Vagina (tissue), 2 donors: ENCODE measurements at regions not wholly inside any gene's neighbourhood (a gene's known extent, or its start where the extent isn't known, plus 50 kb on each side); places are given as distances from the start of the nearest gene placed in this dataset.

Experiments
- CTCF ChIP-seq, 3 experiments: fragments of 450-650 bp in 2 of 3; fragments of 200-600 bp in 1 of 3; sonication (generic) in 1 of 3; IDR thresholded peaks; one replicate each; pipeline ENCODE4 v1.5.1; 2017 to 2019; ENCODE audit warnings: antibody characterized with exemption in 3 of 3, mild to moderate bottlenecking in 2 of 3, moderate library complexity in 2 of 3
- POLR2A ChIP-seq, 2 donors: fragments of 450-650 bp; IDR thresholded peaks; one replicate each; pipeline ENCODE4 v1.6.1; 2017; ENCODE audit warnings: antibody characterized with exemption in 2 of 2, mild to moderate bottlenecking in 2 of 2, moderate library complexity in 2 of 2

DNA sequence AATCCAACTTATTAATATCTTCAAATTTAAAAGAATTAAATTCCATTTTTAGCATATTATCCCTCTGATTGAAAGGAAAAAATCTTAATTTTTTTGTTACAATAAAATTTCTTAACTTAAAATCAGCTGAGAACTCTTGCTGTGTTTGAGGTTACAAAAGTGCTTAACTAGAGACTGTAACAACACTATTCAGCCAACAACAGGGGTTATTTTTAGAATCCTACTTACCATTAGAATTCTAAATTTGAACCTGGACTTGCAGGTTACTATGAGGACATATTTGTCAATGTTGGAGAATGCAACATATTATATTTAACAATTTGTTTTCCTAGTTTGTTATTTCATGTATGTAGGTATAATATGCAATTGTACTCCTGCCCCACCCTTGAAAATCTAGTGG is 238.1 kb upstream of the CXXC4 start:
- TF ChIP-seq CTCF (IDR thresholded peaks at IDR 0.05) (no peak), POLR2A (IDR thresholded peaks at IDR 0.05) (no peak)
